ENCODE measurements at regions not wholly inside any gene's neighbourhood (a gene's known extent, or its start where the extent isn't known, plus 50 kb on each side); places are given as distances from the start of the nearest gene placed in this dataset.

DNA sequence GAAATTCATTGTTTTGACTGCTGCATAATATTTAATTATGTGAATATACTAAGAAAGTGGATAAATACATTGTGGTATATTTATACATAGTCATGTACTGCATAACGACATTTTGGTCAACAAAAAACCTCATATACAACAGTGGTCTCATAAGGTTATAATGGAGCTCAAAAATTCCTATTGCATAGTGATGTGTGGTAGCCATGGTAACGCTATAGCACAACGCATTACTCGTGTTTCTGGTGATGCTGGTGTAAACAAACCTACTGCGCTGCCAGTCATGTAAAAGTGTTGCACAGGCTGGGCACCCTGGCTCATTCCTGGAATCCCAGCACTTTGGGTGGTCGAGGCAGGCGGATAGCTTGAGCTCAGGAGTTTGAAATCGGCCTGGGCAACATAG lies 52.6 kb upstream of the NHLH2 start:
- Histone ChIP-seq H3K36me3 (ENCODE audit: control insufficient read depth in 2 of 2, extremely low read depth in 1 of 2, insufficient read depth in 1 of 2, low read length in 1 of 2) (no peaks in the 10 kb centered on the region), H3K4me1 (ENCODE audit: control insufficient read depth in 1 of 2, extremely low read depth in 1 of 2, insufficient read depth in 2 of 2, low read length in 2 of 2) (no peaks in the 10 kb centered on the region), H3K27ac (ENCODE audit: low read length) (no peak overlapping the region), H3K9me3 (no peaks in the 10 kb centered on the region), H3K27me3 (replicated peaks in 1 of 2; ENCODE audit: control insufficient read depth in 2 of 2, extremely low read depth in 1 of 2, insufficient read depth in 2 of 2, low read length in 1 of 2) (no peaks in the 10 kb centered on the region), H3K4me3 (ENCODE audit: control insufficient read depth in 1 of 2, extremely low read depth in 1 of 2, low read length in 1 of 2) (no peak overlapping the region)
- DNase-seq (no peak), ATAC-seq (replicated peaks in 1 of 4) (no peak)
- Mint-ChIP-seq H3K27me3 (peaks cover 0 to 2% of the 10 kb centered on the region in 2 donors), H3K4me1 (no peaks in the 10 kb centered on the region), H3K9me3 (no peaks in the 10 kb centered on the region), H3K4me3 (no peak overlapping the region), H3K36me3 (no peaks in the 10 kb centered on the region), H3K27ac (no peak overlapping the region)
- CTCF ChIA-PET: no interaction called here
- WGBS (ENCODE audit: insufficient coverage): 86% methylated on average over 4 of the region's 8 CpGs
- POLR2A ChIA-PET: no interaction called here

DNA sequence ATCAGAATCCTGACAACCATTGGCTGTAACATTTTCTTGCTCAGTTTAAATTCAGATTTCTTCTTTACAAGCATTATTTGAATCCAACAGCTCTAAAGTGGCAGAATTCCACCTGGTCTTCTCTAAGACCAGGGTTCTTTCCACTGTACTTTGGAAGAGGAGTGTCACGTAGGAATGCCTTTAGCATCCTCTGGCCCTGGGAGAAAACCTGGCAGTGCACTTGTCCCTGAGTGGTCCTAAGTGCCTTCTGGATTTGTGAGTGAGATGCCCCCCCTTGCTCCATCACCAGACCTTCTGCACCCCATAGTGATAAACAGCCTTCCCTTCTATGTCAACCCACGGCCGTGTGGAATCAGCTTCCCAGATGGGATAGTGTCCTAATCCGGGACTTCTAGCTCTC lies 57.1 kb upstream of the NHLH2 start:
- Mint-ChIP-seq H3K27ac (no peak overlapping the region), H3K4me1 (no peaks in the 10 kb centered on the region), H3K36me3 (no peaks in the 10 kb centered on the region), H3K27me3 (peaks cover 0 to 4% of the 10 kb centered on the region in 2 donors), H3K4me3 (no peak overlapping the region), H3K9me3 (no peaks in the 10 kb centered on the region)
- H3K4me3 ChIP-seq (ENCODE audit: control insufficient read depth in 1 of 2, extremely low read depth in 1 of 2, low read length in 1 of 2): no peak overlapping the region
- 83% methylated on average over 1 of the region's 4 CpGs for WGBS (ENCODE audit: insufficient coverage)
- ChIA-PET POLR2A (interaction anchor here in 1 of 2 donors (0.5 kb wide), 1 partner anchor 34 kb away, joined by 4 read pairs; no protein-coding TSS in a partner anchor), CTCF (no interaction called here)
- H3K36me3 ChIP-seq (ENCODE audit: control insufficient read depth in 2 of 2, extremely low read depth in 1 of 2, insufficient read depth in 1 of 2, low read length in 1 of 2): no peaks in the 10 kb centered on the region
- no peaks in the 10 kb centered on the region for H3K9me3 ChIP-seq
- no peaks in the 10 kb centered on the region for H3K4me1 ChIP-seq (ENCODE audit: control insufficient read depth in 1 of 2, extremely low read depth in 1 of 2, insufficient read depth in 2 of 2, low read length in 2 of 2)
- DNase-seq: no peak
- H3K27me3 ChIP-seq (replicated peaks in 1 of 2; ENCODE audit: control insufficient read depth in 2 of 2, extremely low read depth in 1 of 2, insufficient read depth in 2 of 2, low read length in 1 of 2): no peaks in the 10 kb centered on the region
- ATAC-seq (replicated peaks in 1 of 4): no peak
- no peak overlapping the region for H3K27ac ChIP-seq (ENCODE audit: low read length)

DNA sequence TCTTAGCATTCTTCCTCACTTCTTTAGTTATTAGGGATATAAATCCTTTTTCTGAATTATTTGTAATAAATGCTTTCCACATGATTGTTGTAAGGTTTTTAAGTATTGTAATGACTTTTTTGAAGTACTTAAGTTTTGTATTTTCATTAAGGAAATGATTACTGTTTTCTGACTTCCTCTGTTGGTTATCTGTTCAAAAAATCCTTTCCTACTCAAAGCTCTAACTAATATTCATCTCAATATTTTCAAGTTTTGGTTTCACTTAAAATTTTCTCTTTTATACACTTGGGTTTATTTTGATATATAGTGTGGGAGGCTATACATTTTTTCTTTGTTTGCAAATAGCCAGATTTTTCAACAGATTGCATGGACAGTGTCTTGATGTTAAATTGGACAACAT lies 59.9 kb upstream of the NHLH2 start:
- Mint-ChIP-seq H3K4me3 (no peak overlapping the region), H3K27me3 (peaks cover 5 to 12% of the 10 kb centered on the region in 2 donors), H3K27ac (no peak overlapping the region), H3K36me3 (no peaks in the 10 kb centered on the region), H3K9me3 (no peaks in the 10 kb centered on the region), H3K4me1 (no peaks in the 10 kb centered on the region)
- H3K4me1 ChIP-seq (ENCODE audit: control insufficient read depth in 1 of 2, extremely low read depth in 1 of 2, insufficient read depth in 2 of 2, low read length in 2 of 2): no peaks in the 10 kb centered on the region
- no peaks in the 10 kb centered on the region for H3K9me3 ChIP-seq
- POLR2A ChIA-PET: no interaction called here
- H3K4me3 ChIP-seq (ENCODE audit: control insufficient read depth in 1 of 2, extremely low read depth in 1 of 2, low read length in 1 of 2): no peak overlapping the region
- no peaks in the 10 kb centered on the region for H3K27me3 ChIP-seq (replicated peaks in 1 of 2; ENCODE audit: control insufficient read depth in 2 of 2, extremely low read depth in 1 of 2, insufficient read depth in 2 of 2, low read length in 1 of 2)
- CTCF ChIA-PET: no interaction called here
- H3K27ac ChIP-seq (ENCODE audit: low read length): no peak overlapping the region
- ATAC-seq (replicated peaks in 1 of 4): no peak
- no peak for DNase-seq
- H3K36me3 ChIP-seq (ENCODE audit: control insufficient read depth in 2 of 2, extremely low read depth in 1 of 2, insufficient read depth in 1 of 2, low read length in 1 of 2): no peaks in the 10 kb centered on the region

DNA sequence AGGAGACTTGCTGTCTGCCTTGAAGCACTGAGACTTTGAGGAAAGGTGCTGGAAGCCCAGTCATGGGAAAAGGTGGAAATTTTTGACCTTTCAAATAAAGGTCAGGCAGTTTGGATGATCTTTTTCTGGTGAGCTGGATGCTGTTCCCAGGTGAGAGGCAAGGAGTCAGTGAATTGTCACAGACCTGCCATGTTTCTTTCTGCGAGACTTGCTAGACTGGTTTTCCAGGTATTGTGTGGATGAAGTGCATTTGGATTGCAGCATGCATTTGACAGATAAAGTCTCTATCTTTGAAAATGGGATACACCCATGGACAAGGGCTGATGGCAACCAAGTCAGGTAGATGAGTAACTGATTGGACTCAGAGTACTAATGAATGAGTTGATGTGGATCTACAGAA lies 65.7 kb upstream of the NHLH2 start:
- H3K4me3 ChIP-seq (ENCODE audit: control insufficient read depth in 1 of 2, extremely low read depth in 1 of 2, low read length in 1 of 2): no peak overlapping the region
- H3K27me3 ChIP-seq (replicated peaks in 1 of 2; ENCODE audit: control insufficient read depth in 2 of 2, extremely low read depth in 1 of 2, insufficient read depth in 2 of 2, low read length in 1 of 2): no peaks in the 10 kb centered on the region
- DNase-seq (no peak), ATAC-seq (replicated peaks in 1 of 4) (no peak)
- Mint-ChIP-seq H3K27ac (no peak overlapping the region), H3K4me3 (no peak overlapping the region), H3K36me3 (no peaks in the 10 kb centered on the region), H3K9me3 (no peaks in the 10 kb centered on the region), H3K27me3 (peaks cover 25 to 28% of the 10 kb centered on the region in 2 donors), H3K4me1 (no peaks in the 10 kb centered on the region)
- POLR2A ChIA-PET: no interaction called here
- WGBS (ENCODE audit: insufficient coverage): 100% methylated on average over 1 of the region's 1 CpG
- no peaks in the 10 kb centered on the region for H3K9me3 ChIP-seq
- H3K27ac ChIP-seq (ENCODE audit: low read length): no peak overlapping the region
- H3K36me3 ChIP-seq (ENCODE audit: control insufficient read depth in 2 of 2, extremely low read depth in 1 of 2, insufficient read depth in 1 of 2, low read length in 1 of 2): no peaks in the 10 kb centered on the region
- CTCF ChIA-PET: no interaction called here
- no peaks in the 10 kb centered on the region for H3K4me1 ChIP-seq (ENCODE audit: control insufficient read depth in 1 of 2, extremely low read depth in 1 of 2, insufficient read depth in 2 of 2, low read length in 2 of 2)

DNA sequence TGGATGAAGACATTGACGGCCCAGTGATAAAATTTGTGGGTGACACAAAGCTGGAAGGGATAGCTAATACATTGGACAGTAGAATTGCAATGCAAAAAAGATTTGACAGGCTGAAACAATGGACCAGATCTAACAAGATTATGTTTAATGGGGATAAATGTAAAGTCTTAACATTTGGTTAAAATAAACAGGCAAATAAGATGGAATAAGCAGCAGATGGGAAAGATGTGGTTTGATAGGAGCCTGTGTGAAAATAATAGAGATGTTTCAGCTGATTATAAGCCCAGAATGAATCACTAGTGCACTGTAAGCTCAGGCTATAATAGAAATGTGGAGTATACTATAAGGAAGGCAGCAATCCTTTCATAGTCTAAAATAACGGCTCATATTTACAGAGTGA lies 66.2 kb upstream of the NHLH2 start:
- CTCF ChIA-PET: no interaction called here
- Mint-ChIP-seq H3K27ac (no peak overlapping the region), H3K9me3 (no peaks in the 10 kb centered on the region), H3K4me3 (no peak overlapping the region), H3K27me3 (peaks cover 25 to 26% of the 10 kb centered on the region in 2 donors), H3K4me1 (no peaks in the 10 kb centered on the region), H3K36me3 (no peaks in the 10 kb centered on the region)
- no peak overlapping the region for H3K27ac ChIP-seq (ENCODE audit: low read length)
- POLR2A ChIA-PET: no interaction called here
- DNase-seq: no peak
- H3K4me3 ChIP-seq (ENCODE audit: control insufficient read depth in 1 of 2, extremely low read depth in 1 of 2, low read length in 1 of 2): no peak overlapping the region
- WGBS (ENCODE audit: insufficient coverage): no CpG with 5 or more reads among the region's 2 CpGs
- H3K27me3 ChIP-seq (replicated peaks in 1 of 2; ENCODE audit: control insufficient read depth in 2 of 2, extremely low read depth in 1 of 2, insufficient read depth in 2 of 2, low read length in 1 of 2): no peaks in the 10 kb centered on the region
- H3K9me3 ChIP-seq: no peaks in the 10 kb centered on the region
- no peaks in the 10 kb centered on the region for H3K4me1 ChIP-seq (ENCODE audit: control insufficient read depth in 1 of 2, extremely low read depth in 1 of 2, insufficient read depth in 2 of 2, low read length in 2 of 2)
- no peaks in the 10 kb centered on the region for H3K36me3 ChIP-seq (ENCODE audit: control insufficient read depth in 2 of 2, extremely low read depth in 1 of 2, insufficient read depth in 1 of 2, low read length in 1 of 2)
- no peak for ATAC-seq (replicated peaks in 1 of 4)

DNA sequence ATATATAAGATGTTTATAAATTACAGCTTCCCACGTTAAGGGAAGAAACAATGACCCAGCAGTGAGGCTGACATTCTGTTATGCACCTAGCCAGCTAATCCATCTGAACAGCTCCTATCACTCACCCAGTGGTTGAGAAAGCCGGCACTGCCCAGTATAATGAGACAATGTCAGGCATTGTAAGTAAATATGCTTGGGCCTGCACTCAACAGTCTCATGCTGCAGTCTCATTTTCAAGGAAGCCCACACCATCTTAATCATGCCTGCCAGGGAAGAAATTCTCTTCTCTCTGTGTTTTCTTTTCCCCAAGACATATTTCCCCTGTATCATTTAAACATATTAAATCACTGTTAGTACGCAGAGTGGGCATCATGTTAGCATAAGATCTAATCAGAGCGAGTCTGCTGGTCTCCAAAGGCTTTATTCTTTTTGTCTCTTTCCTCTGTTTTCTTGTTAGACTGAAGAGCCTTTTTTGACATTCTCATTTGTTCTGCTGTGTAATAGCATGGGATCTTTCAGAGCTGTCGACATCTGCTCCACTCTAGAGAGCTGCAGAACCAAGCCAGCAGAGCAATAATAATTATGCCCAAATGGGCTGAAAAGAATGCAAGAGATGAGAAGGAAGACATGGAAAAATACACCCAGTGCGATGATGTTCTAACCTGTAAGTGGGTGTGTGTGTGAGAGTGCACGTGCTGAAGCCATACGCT lies 67.6 kb upstream of the SLC22A15 start:
- Histone ChIP-seq H3K4me3 (ENCODE audit: control insufficient read depth in 1 of 2, extremely low read depth in 1 of 2, low read length in 1 of 2) (no peak overlapping the region), H3K36me3 (ENCODE audit: control insufficient read depth in 2 of 2, extremely low read depth in 1 of 2, insufficient read depth in 1 of 2, low read length in 1 of 2) (no peaks in the 10 kb centered on the region), H3K27ac (ENCODE audit: low read length) (no peak overlapping the region), H3K4me1 (ENCODE audit: control insufficient read depth in 1 of 2, extremely low read depth in 1 of 2, insufficient read depth in 2 of 2, low read length in 2 of 2) (no peaks in the 10 kb centered on the region), H3K9me3 (no peaks in the 10 kb centered on the region), H3K27me3 (replicated peaks in 1 of 2; ENCODE audit: control insufficient read depth in 2 of 2, extremely low read depth in 1 of 2, insufficient read depth in 2 of 2, low read length in 1 of 2) (no peaks in the 10 kb centered on the region)
- no peaks in the 10 kb centered on the region for H3K36me3 Mint-ChIP-seq
- WGBS (ENCODE audit: insufficient coverage): 93% methylated on average over 3 of the region's 8 CpGs
- POLR2A ChIA-PET: interaction anchor here in 1 of 2 donors (0.5 kb wide), 1 partner anchor 9 kb away, joined by 5 read pairs; no protein-coding TSS in a partner anchor
- peaks cover 25 to 29% of the 10 kb centered on the region in 2 donors for H3K27me3 Mint-ChIP-seq
- DNase-seq (no peak), ATAC-seq (replicated peaks in 1 of 4) (no peak)
- H3K4me3 Mint-ChIP-seq: no peak overlapping the region
- H3K9me3 Mint-ChIP-seq: no peaks in the 10 kb centered on the region
- no peaks in the 10 kb centered on the region for H3K4me1 Mint-ChIP-seq
- CTCF ChIA-PET: no interaction called here
- H3K27ac Mint-ChIP-seq: no peak overlapping the region

DNA sequence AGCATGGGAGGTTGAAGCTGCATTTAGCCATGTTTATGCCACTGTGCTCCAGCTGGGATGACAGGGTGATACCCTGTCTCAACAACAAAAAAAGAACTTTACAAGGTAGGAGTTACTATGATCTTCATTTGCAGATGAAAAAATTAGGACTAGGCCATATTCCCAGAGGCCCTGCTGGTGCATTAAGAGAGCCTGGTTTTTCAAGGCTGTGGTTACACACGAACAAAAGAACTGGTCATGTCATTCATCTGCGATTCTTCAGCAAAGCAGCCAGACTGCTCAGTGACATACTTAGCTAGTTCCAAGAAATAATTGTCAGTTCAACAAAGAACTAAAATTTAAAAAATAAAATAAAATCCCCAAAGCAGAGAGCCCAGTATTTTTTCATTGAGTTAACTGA lies 66.1 kb upstream of the SLC22A15 start:
- no peak overlapping the region for H3K4me3 ChIP-seq (ENCODE audit: control insufficient read depth in 1 of 2, extremely low read depth in 1 of 2, low read length in 1 of 2)
- ChIA-PET POLR2A (no interaction called here), CTCF (no interaction called here)
- H3K27ac Mint-ChIP-seq: no peak overlapping the region
- H3K27me3 Mint-ChIP-seq: peaks cover 20 to 29% of the 10 kb centered on the region in 2 donors
- H3K27me3 ChIP-seq (replicated peaks in 1 of 2; ENCODE audit: control insufficient read depth in 2 of 2, extremely low read depth in 1 of 2, insufficient read depth in 2 of 2, low read length in 1 of 2): no peaks in the 10 kb centered on the region
- H3K4me1 ChIP-seq (ENCODE audit: control insufficient read depth in 1 of 2, extremely low read depth in 1 of 2, insufficient read depth in 2 of 2, low read length in 2 of 2): no peaks in the 10 kb centered on the region
- no peaks in the 10 kb centered on the region for H3K9me3 ChIP-seq
- no peaks in the 10 kb centered on the region for H3K36me3 Mint-ChIP-seq
- H3K4me1 Mint-ChIP-seq: no peaks in the 10 kb centered on the region
- DNase-seq: no peak
- H3K36me3 ChIP-seq (ENCODE audit: control insufficient read depth in 2 of 2, extremely low read depth in 1 of 2, insufficient read depth in 1 of 2, low read length in 1 of 2): no peaks in the 10 kb centered on the region
- ATAC-seq (replicated peaks in 1 of 4): no peak
- H3K9me3 Mint-ChIP-seq: no peaks in the 10 kb centered on the region
- 75% methylated on average over 2 of the region's 2 CpGs for whole genome bisulfite sequencing (ENCODE audit: insufficient coverage)
- H3K4me3 Mint-ChIP-seq: no peak overlapping the region
- H3K27ac ChIP-seq (ENCODE audit: low read length): no peak overlapping the region

Measured in T-cell (primary cell).